ENCODE measurements at regions not wholly inside any gene's neighbourhood (a gene's known extent, or its start where the extent isn't known, plus 50 kb on each side); places are given as distances from the start of the nearest gene placed in this dataset.
A peak's percentile ranks its signal among the peaks of the same experiment; 100 is the strongest.

DNA sequence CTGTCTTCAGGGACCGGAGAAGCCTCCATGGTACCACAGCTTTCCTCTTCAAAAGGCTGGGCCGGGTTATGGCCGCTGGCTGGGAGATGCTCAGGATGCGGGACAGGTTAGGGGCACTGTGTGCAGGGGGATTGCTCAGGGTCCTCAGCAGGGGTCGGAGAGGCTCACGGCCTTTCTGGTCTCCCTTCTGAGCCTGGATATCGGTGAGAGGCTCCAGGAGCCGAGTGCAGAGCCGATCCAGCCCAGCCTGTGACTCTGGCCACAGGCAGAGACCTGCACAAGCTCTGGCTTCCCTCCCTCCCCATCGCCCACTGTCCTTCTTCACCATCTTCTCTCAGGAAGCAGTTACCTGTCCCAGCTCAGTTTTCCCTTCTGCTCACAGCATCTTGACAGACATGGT is 306.0 kb downstream of the ZNF536 start:
- ChIA-PET CTCF (ENCODE audit: partially characterized antibody) (interaction anchor here (0.8 to 3.9 kb wide), 10 partner anchors 10 to 376 kb away, joined by 3 to 44 read pairs (median 4); no protein-coding TSS in a partner anchor), POLR2A (ENCODE audit: partially characterized antibody) (interaction anchor here (0.6 kb wide), 1 partner anchor 194 kb away, joined by 3 read pairs; no protein-coding TSS in a partner anchor)
- Histone ChIP-seq H3K79me2 (ENCODE audit: control insufficient read depth in 1 of 2, insufficient read depth in 2 of 2, low read length in 2 of 2) (no peaks in the 10 kb centered on the region), H3K9ac (replicated peaks in 1 of 4; ENCODE audit: extremely low read depth in 1 of 4, low read depth in 3 of 4, low read length in 3 of 4) (no peak overlapping the region), H3K79me1 (ENCODE audit: low read depth, low read length) (no peaks in the 10 kb centered on the region), H4K20me1 (replicated peaks in 1 of 2; ENCODE audit: control insufficient read depth in 1 of 2, insufficient read depth in 2 of 2, low read length in 2 of 2) (no peaks in the 10 kb centered on the region), H3K18ac (ENCODE audit: extremely low read depth, low read length) (no peak overlapping the region), H3K4me1 (replicated peaks in 1 of 4; ENCODE audit: control insufficient read depth in 3 of 4, insufficient read depth in 4 of 4, low read length in 3 of 4) (no peaks in the 10 kb centered on the region), H3K23ac (ENCODE audit: insufficient read length) (no peak overlapping the region), H2BK15ac (ENCODE audit: low read length) (no peak overlapping the region), H3K36me3 (ENCODE audit: control insufficient read depth in 2 of 4, insufficient read depth in 4 of 4, low read length in 3 of 4) (no peaks in the 10 kb centered on the region), H3K27me3 (replicated peaks in 1 of 4; ENCODE audit: control insufficient read depth in 3 of 4, extremely low read depth in 1 of 4, insufficient read depth in 3 of 4, low read length in 3 of 4) (no peaks in the 10 kb centered on the region), H3K9me3 (ENCODE audit: insufficient read depth in 2 of 2, low read depth in 1 of 2, low read length in 1 of 2) (no peaks in the 10 kb centered on the region), H3K14ac (ENCODE audit: insufficient read length) (no peak overlapping the region), H4K8ac (ENCODE audit: extremely low read depth, insufficient read depth, low read length) (peak overlapping the region; percentile 31; the same call in 1 of the 2 replicates), H3K4ac (replicated peaks; ENCODE audit: insufficient read length, low read depth, low read length) (no peak overlapping the region), H3K4me2 (ENCODE audit: insufficient read depth in 1 of 2, low read depth in 2 of 2, low read length in 2 of 2) (no peak overlapping the region), H2AK5ac (ENCODE audit: low read depth, low read length) (no peak overlapping the region), H2AFZ (ENCODE audit: low read length) (no peak overlapping the region), H2BK5ac (ENCODE audit: low read depth, low read length) (no peak overlapping the region), H2BK12ac (ENCODE audit: low read depth, low read length) (no peak overlapping the region), H2BK20ac (ENCODE audit: low read length) (no peak overlapping the region), H3K4me3 (ENCODE audit: extremely low read depth in 1 of 4, insufficient read depth in 2 of 4, low read depth in 3 of 4, low read length in 4 of 4) (no peak overlapping the region), H3K23me2 (ENCODE audit: low read depth, low read length) (no peaks in the 10 kb centered on the region), H4K5ac (ENCODE audit: insufficient read length, low read depth, low read length) (no peak overlapping the region), H3K27ac (ENCODE audit: low read depth, low read length) (no peak overlapping the region), H4K91ac (replicated peaks; ENCODE audit: insufficient read length, low read length) (no peak overlapping the region), H3K56ac (replicated peaks; ENCODE audit: insufficient read length, low read depth, low read length) (no peak overlapping the region), H2BK120ac (replicated peaks; ENCODE audit: low read depth, low read length) (no peak overlapping the region)
- no peak for TF ChIP-seq SIRT6 (IDR thresholded peaks at IDR 0.05; ENCODE audit: low read length)
- no peak for TF ChIP-seq MAFK (IDR thresholded peaks at IDR 0.05; ENCODE audit: low read depth, low read length)
- TF ChIP-seq KDM1A (IDR thresholded peaks at IDR 0.05; ENCODE audit: borderline replicate concordance, low read length) = no peak
- TF ChIP-seq KDM5A (IDR thresholded peaks at IDR 0.05; ENCODE audit: low read length) = no peak
- no peak for TF ChIP-seq PHF8 (conservative IDR thresholded peaks at IDR 0.05; ENCODE audit: low read depth, low read length)
- TF ChIP-seq SAP30 (IDR thresholded peaks at IDR 0.05; ENCODE audit: insufficient read depth, insufficient replicate concordance, low read length) = no peak
- 84% methylated on average over 10 of the region's 10 CpGs; no CpG with 5 or more reads in 1 of the 2 experiments for WGBS, 2 experiments (ENCODE audit: extremely low coverage in 1 of 2, insufficient coverage in 1 of 2, insufficient read length in 1 of 2, insufficient replicate concordance in 2 of 2, low coverage in 1 of 2, low lambda C conversion rate in 2 of 2, missing lambda C conversion rate in 1 of 2)
- no peak for FAIRE-seq
- DNase-seq (ENCODE audit: low read depth in 1 of 2, low spot score in 2 of 2) = no peak
